ENCODE measurements at regions not wholly inside any gene's neighbourhood (a gene's known extent, or its start where the extent isn't known, plus 50 kb on each side); places are given as distances from the start of the nearest gene placed in this dataset.

DNA sequence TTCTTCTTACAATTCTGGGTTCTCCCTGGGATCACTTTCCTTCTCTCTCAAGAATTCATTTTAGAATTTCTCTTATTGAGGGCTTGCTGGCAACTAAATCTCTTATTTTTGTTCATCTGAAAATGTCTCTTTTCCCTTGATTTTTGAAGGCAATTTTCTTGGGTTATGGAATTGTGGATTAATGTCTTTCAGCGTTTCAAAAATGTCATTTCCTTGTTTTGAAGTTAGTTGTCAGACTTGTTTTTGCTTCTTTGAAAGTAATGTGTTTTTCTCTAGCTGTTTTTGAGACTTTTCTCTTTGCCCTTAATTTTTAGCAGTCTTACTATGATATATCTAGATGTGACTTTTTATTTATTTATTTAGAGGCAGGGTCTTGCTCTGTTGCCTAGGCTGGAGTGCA is 205.7 kb downstream of the CHIC2 start:
- no peak for TF ChIP-seq POLR2A (IDR thresholded peaks at IDR 0.05)
- TF ChIP-seq, protein P1, sequence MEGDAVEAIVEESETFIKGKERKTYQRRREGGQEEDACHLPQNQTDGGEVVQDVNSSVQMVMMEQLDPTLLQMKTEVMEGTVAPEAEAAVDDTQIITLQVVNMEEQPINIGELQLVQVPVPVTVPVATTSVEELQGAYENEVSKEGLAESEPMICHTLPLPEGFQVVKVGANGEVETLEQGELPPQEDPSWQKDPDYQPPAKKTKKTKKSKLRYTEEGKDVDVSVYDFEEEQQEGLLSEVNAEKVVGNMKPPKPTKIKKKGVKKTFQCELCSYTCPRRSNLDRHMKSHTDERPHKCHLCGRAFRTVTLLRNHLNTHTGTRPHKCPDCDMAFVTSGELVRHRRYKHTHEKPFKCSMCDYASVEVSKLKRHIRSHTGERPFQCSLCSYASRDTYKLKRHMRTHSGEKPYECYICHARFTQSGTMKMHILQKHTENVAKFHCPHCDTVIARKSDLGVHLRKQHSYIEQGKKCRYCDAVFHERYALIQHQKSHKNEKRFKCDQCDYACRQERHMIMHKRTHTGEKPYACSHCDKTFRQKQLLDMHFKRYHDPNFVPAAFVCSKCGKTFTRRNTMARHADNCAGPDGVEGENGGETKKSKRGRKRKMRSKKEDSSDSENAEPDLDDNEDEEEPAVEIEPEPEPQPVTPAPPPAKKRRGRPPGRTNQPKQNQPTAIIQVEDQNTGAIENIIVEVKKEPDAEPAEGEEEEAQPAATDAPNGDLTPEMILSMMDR (IDR thresholded peaks at IDR 0.05) = no peak

Data from tibial nerve (tissue), 3 donors.